GM21619 (cell line): ENCODE measurements at regions not wholly inside any gene's neighbourhood (a gene's known extent, or its start where the extent isn't known, plus 50 kb on each side); places are given as distances from the start of the nearest gene placed in this dataset.

Experiments used
- ATAC-seq: cut with Tn5 transposase; IDR thresholded peaks from one replicate; pipeline ENCODE4 v1.9.1; 2021; ENCODE audit not compliant: unreplicated experiment

DNA sequence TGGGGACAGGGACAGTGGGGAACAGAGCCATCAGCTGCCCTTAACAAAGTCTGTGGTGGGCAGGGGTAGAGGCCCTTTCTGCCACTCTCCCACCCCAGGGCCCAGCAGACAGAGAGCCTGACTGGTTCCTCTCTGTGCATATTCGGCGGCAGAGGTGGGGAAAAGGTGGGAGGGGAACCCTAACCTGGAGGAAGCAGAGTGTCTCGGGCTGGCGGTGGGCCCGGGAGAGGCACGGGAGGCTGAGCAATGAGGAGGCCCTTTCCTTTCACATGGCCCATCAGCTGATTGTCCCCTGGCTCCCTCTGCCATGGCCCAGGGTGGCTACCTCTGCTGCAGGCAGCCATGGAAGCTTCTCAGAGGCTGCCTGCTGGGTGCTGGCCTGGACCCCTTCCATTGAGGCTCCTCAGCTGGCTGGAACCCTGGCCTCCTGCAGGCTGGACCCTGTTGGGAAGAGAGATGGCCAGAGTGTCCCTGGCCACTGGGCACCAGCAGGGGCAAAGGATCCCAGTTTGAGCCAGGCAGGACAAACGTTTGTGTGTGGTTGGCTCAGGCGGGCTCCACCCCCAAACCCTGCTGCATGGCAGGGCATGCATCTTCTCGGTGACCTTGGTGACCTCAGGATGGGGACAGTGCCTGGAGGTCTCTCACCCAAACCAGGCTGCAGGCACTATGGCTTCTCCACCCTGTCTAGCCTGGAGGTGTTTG is 202.8 kb upstream of the ZNF536 start:
- ATAC-seq = no peak

DNA sequence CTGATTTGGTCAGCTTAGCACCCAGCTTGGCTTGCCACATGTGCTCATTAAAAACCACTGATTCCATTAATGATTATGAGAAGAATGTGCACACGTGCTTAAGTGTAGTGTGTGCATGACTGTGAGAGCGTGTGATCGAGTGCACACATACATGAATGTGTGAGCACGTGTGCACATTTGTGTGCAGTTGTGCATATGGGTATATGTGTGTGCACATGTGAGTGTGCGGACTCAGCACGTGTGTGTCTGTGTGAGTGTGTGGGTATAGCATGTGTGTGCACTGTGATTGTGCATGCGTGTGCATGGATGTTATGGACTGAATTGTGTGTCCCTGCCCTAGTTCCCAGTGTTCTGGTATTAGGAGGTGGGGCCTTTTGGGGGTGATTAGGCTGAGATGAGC is 202.1 kb upstream of the ZNF536 start:
- ATAC-seq = no peak

DNA sequence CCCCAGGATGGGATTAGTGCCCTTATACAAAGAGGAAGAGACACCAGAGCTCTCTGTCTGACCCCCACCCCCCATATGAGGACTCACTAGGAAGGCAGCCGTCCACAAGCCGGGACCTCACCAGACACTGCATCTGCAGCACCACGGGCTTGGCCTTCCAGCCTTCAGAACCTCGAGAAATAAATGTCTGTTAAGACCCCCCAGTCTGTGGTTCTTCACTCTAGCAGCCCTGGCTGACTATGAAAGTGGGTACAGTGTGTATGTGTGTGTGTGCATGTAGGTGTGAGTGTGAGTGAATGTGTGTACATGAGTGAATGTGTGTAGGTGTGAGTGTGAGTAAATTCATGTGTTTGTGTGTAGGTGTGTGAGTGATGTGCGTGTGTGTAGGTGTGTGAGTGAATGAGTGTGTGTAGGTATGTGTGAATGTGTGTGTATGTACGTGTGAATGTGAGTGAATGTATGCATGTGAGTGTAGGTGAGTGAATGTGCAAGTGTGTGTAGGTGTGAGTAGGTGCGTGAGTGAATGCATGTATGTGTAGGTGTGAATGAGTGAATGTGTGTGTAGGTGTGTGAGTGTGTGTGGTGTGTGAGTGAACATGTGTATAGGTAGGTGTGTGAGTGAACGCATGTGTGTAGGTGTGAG is 201.6 kb upstream of the ZNF536 start:
- ATAC-seq = no peak

DNA sequence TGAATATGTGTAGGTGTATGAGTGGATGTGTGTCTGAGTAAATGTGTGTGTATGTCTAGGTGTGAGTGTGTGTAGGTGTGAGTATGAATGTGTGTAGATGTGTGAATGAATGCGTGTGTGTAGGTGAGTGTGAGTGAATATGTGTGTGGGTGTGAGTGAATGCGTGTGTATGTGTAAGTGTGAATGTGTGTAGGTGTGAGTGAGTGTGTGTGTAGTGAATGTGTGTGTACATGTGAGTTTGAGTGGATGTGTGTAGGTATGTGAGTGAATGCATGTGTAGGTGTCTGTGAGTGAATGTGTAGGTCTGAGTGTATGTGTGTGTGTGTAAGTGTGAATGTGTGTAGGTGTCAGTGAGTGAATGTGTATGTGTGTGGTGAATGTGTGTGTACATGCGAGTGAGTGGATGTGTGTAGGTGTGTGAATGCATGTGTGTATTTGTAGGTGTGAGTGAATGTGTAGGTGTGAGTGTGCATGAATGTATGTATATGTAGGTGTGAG is 201.0 kb upstream of the ZNF536 start:
- ATAC-seq = no peak

DNA sequence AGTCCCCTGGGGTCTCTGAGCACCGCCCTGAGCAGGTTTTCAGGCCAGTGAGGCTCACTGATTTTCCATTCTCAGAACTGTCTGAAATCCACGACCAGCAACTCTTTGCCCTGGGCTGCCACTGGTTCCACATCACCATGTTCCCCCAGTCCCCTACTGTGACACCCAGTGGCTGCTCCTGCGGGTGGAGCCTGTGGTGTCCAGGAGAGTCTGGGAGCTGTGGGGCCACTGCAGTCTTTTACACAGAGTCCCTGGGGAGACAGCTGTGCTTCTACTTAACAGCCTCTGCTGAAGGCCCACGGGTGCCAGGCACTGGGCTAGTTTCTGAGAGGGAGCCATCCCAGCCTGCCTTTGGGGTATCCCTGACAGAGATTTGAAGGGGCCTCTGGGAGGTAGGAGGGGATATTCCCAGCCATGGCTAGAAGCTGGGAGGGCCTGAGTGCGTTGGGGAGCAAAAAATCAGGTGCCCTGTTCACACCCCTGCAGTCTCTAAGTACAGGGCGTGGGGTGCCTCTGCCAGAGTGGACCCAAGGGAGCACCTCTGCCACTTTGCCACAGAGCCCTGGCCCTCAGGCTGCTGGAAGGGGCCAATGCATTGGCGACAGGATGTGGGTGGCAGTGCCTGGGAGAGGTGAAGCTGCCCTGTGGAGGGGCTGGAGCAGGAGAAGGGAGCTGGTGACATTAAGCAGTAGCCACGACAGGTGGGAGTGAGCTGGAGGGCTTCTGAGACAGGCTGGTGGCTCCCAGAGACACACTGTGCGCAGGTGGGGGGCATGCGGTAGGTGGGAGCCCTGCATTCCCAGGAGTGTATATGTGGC is 200.2 kb upstream of the ZNF536 start:
- no peak for ATAC-seq

DNA sequence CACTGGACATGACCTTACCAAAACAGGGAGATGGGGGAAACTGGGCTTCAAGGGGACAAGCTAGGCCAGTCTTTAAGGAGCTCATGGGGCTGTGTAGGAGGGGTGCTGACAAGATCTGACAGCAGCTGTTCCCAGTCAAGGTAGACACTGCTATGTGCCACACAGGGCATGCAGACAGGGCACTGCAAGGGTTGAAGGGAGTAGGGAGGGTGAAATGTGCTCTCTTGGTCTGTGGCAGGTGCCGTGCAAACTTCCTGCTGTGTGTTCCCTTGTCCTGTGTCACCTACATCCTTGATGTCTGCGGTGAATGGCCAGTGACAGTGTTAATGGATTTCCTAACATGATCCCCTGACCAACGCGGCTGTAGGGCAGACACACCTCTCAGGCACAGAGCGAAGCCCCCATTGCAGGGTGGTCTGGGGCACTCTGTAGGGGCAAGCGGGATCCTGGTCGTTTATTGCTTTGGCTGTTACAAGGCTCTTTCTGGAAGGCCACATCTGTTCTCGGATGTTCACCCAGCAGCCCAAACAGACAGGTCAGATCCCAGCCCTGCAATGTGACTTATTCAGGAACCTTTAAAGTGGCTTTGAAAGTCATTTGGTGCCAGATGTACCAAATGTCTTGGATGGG is 199.5 kb upstream of the ZNF536 start:
- ATAC-seq = no peak

DNA sequence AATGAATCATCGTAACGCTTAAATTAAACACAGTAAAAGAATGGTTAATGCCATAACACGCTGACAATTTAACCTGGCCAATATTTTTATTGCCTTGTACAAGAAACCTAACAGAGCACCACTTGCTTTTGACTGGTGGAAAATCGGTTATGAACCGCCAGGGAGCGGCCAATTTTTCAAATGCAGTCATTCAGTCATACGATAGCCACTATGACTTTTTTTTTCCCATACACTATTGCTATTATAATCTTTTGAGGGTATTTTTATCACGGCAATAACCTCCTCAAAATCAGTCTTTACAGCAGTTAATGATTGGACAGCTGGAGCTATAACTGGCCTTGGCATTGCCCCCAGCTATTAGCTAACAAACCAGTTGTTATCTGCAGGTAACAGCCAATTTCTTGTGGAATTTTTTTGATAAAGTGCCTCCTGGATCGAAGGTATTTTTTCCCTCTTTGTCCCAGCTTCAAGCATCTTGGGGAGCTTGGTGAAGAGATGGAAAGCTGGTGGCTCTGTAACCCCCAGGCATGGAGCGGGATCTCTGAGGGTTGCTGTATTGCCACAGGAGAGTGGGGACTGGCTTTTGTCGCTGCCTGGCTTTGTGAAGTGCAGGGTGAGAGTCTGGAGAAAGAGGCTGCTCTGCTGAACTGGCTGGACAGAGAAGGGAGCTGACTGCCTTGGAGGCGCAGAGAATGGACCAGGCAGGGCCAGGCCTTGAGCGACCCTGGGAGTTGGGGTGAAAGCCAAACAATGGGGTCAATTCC is 198.4 kb upstream of the ZNF536 start:
- ATAC-seq = no peak

DNA sequence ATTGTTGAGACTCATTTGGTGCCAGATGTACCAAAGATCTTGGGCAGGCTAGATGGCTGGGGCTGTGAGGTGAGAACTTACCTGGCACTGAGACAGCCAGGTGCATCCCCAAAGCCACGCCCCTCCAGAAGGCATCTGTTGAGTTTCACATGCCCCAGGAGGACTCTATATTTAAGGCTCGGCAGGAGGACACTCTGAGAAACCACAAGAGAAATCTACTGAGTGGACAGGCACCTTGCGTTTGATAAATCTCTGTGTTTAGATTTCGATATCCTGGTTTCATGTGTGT is 197.9 kb upstream of the ZNF536 start:
- ATAC-seq = no peak

DNA sequence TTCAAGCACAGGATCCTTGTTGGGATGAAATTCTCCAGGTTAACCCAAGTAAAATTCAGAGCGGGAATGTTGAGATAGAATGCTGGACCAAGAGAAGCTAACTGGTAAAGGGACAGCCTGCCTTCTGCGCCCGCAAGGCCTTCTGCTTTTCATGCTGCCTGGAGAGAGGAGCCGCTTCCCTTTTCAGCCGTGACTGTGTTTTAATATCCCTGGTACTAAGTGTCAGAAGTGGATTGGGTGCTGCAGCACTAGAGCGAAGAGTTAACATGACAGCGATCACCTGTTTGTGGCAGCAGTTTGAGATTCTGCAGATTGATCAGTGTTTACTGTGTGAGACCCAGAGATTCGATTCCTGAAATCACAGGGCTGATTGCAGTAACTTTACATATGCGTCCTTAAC is 197.4 kb upstream of the ZNF536 start:
- ATAC-seq = no peak

DNA sequence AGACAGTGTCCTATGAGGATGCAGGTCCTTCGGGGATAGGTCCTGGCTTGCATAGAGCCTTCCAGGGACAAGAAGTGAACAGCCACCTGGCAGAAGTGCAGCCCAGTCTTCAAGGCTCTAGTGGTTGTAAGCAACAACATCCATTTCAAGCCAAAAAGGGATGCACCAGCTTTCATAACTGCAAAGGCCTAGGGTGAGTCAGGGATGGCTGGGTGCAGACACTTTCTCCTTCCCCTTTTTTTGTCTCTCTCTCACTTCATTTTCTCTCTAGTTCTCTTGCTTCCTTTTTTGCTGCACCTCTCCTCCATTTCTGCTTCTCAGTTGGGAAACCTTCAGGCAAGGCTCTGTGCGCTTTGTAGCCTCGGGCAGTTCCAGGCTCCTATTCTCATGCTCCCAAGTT is 196.2 kb upstream of the ZNF536 start:
- no peak for ATAC-seq

DNA sequence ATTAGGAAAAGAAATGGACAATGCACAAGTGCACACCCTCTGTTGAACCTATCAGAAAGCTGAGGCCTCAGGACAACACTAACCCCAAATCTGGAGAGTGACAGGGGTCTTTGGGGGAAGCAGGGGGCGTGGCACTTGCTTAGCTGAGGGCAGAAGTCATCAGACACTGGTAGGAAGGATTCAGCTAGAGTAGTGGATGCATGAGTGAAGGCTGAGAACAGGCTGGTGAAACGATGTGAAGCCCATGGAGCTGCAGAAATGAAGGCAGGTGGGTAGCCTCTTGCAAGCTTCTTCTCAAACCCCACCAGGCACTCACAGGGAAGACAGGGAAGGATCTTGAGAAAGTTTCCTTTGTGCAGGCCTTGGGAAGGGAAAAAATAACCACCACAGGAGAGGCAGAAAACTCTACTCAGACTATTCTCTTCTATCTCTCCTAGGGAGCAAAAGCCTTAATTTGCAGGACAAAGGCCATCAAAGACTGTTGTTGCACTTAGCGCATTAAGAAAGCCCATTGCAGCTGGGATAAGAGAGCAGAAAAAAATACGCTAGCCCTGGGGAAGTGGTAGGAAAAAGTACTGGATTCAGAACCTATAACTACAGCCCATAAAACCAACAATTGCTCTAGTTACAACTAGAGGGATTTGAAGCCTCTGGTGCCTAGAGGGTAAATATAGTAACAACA is 193.3 kb upstream of the ZNF536 start:
- no peak for ATAC-seq

DNA sequence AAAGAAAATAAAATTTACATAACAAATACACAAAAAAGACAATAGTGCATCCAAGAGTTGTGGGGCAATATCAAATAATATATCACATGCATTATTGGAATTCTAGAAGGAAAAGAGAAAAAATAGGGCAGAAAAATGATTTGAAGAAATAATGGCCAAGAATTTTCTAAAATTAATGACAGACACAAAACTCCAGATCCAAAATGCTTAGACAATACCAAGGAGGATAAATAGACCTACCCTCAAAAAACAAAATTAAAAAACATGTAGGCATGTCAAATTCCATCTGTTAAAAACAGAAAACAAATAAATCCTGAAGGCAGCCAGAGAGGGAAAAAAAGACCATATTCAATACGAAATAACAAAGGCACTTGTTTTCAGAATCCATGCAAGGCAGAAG is 191.5 kb upstream of the ZNF536 start:
- no peak for ATAC-seq

DNA sequence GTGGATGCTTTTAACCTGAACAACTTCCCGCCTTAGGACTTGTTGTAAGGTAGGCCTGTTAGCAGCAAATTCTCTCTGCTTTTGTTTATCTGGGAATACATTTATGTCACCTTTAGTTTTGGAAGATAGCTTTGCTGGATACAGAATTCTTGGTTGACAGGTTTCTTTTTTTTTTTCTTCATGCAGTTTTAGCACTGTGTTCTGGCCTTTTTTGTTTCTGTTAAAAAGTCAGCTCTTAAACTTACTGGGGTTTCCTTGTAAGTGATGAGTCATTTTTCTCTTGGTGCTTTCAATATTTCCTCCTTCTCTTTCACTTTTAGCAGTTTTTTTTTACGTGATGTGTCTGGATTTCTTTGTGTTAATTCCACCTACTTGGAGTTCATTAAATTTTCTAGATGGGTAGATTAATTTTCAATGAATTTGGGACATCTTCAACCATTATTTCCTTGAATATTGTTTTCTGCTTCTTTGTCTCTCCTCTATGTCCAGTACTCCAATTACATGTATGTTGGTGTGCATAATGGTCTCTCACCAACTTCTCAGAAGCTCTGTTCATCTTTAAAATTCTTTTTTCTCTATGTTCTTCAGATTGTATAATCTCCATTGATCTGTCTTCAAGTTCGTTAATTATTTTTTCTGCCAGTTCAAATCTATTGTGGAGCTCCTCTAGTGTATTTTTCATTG is 188.2 kb upstream of the ZNF536 start:
- no peak for ATAC-seq

DNA sequence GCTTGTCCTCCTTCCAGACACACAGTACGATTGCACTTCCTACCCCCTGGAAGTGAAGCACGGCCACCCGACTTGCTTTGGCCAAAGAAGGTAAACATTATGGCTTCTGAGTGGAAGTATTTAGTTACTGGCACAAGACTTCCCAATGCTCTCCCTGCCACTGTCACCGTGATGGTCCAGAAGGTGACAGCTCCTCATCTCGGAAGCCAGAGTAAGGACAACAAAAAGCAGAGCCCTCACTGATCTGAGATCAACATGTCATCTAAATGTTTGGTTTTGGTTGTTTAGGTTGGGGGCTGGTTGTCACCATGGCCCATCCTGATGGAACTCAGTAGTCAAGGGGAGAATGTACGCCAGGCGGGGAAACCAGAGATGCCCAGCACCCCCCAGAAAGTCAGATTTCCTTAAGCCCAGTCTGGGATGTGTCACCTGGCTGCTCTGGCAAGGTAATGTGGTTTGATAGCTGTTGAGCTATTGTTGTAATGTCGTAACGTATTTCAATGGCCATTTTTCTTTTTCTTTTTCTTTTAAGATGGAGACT is 170.1 kb upstream of the ZNF536 start:
- no peak for ATAC-seq

DNA sequence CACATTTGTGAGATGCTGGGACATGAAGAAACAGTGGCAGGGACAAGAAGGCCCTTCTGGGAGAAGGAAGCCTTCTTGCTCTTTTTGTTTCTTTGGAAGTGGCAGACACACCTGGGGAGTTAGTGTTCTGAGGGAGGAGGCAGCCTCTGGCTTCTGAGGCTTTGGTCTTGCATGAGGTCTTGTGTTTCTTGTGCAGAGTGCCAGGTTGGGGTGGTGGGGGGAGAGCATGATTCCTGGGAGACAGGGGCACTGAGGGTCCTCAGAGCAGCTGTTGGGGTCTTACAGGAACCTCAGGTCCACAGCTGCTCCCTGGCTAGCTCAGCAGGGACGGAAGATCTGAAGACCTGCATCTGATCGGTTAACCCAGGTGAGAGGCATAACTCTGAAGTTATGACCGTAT is 167.5 kb upstream of the ZNF536 start:
- no peak for ATAC-seq

DNA sequence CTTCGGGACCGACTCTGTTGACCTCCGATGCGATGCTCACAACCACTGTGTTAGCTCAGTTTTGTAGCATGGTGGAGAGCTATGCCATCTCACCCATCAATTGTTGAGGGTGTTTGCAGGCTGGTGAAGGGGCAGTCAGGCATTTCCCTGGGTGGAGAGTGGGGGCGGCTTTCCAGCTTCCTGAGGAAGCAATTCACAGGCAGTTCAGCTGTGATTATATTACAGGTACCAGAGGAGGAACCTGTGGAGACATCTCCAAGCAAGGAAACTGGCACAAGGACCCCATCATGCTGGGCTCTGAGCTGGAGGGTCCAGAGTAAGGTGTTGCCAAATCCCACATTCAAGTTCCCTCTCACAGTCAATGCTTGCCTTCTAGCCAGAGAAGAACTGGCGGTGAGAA is 166.0 kb upstream of the ZNF536 start:
- ATAC-seq = no peak

DNA sequence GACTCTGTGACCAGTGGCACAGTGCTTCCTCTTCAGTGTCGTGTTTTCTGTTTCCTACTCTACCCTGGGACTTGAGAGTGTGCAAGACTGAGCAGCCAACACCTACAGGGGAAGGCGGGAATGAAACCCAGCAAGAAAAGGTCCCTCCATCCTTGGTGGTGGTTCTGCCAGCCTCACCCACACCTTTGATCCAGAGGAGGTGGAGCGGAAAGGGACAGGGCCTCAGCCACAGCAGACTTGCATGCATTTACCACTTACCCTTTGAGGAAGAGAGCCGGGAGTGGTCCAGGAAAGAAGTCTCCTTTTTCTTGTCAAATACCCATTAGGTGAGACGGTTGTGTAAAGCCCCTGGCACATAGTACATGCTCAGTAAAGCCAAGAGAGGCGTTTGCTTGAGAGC is 164.8 kb upstream of the ZNF536 start:
- ATAC-seq = no peak

DNA sequence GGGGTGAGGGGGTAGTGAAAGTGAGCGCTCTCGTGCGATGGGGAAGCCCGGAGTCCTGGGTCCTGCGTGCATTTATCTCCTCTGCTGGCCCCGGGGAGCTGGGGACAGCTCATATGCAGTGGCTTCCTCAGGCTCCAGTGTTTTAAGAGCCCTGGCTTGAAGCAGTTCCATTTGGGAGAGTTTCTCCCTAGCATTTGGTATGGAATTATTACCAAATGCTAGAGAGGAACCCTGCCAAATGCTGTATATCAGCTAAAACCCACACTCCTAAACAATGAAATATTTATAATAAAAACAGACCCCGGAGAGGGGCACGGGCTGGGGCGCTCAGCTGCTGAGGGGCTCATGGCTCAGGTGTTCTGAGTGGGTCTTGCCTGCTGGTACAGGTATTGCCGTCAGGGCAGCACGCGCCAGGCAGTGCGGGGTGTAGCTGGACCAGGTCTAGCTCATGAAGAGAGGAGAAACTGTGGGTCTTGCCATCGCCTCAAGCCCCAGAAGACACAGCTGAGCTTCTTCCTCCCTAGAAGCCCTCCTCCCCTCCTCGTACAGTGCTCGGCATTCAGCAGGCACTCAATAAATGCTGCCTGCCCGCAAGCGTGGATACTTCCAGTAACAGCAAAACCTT is 163.6 kb upstream of the ZNF536 start:
- ATAC-seq = no peak
